ENCODE measurements at regions not wholly inside any gene's neighbourhood (a gene's known extent, or its start where the extent isn't known, plus 50 kb on each side); places are given as distances from the start of the nearest gene placed in this dataset.

DNA sequence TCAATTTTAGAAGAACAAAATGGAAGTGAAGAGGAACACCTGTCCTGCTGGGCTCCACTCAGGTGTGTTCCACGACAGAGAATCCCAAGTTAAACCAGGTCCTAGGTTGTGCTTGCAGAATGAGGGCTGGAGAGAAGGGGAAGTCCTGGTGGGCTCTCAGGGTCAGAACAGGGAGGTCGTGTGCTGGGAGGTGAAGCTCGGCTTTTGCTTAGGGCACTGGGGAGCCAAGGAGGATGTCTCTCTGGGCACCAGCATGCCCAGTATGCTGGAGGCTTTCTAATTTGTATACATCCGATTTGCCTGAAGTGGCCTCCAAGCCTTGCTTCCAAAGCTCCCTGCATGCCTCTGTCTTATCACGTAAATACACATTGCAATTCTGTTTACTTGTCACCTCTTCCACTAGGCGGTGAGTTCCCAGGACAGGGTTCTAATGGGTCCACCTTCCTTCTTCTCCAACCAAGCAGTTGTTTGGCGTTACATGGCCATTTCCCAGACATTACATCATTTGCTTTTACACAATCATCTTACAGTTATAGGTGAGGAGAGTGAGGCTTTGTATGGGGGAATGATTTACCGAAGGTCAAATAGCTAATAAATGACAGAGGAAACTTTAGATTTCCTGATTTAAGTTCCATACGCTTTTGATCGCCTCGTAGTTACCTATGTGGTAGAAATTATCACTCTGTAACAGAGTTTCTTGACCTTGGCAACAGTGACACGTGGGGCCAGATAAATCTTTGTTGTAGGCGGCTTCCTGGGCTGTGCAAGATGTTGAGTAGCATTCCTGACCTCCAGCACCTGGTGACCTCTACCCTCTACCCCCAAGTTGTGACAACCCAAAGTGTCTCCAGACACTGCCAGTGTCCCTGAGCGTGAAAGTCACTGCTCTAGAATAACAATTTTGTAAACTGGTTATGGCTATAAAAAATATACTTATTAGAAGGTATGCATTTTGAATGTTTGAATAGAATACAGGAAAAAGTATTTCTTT lies 901.5 kb downstream of the TBC1D22A start:
- Mint-ChIP-seq H3K4me1 (no peaks in the 10 kb centered on the region), H3K4me3 (no peak overlapping the region), H3K36me3 (ENCODE audit: low read depth) (no peaks in the 10 kb centered on the region), H3K9me3 (peaks cover 13% of the 10 kb centered on the region), H3K27me3 (ENCODE audit: low read depth) (peaks cover 12% of the 10 kb centered on the region), H3K27ac (ENCODE audit: unreplicated experiment) (no peak overlapping the region)
- TF ChIP-seq, protein P1, sequence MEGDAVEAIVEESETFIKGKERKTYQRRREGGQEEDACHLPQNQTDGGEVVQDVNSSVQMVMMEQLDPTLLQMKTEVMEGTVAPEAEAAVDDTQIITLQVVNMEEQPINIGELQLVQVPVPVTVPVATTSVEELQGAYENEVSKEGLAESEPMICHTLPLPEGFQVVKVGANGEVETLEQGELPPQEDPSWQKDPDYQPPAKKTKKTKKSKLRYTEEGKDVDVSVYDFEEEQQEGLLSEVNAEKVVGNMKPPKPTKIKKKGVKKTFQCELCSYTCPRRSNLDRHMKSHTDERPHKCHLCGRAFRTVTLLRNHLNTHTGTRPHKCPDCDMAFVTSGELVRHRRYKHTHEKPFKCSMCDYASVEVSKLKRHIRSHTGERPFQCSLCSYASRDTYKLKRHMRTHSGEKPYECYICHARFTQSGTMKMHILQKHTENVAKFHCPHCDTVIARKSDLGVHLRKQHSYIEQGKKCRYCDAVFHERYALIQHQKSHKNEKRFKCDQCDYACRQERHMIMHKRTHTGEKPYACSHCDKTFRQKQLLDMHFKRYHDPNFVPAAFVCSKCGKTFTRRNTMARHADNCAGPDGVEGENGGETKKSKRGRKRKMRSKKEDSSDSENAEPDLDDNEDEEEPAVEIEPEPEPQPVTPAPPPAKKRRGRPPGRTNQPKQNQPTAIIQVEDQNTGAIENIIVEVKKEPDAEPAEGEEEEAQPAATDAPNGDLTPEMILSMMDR (conservative IDR thresholded peaks at IDR 0.05): no peak
- DNase-seq (ENCODE audit: low read depth, low spot score): no peak

GRCh38 chr22:47659467-47660223 lies 897.2 kb downstream of the TBC1D22A start:
- Mint-ChIP-seq H3K36me3 (ENCODE audit: low read depth) (no peaks in the 10 kb centered on the region), H3K9me3 (peaks cover 17% of the 10 kb centered on the region), H3K4me1 (no peaks in the 10 kb centered on the region), H3K4me3 (no peak overlapping the region), H3K27me3 (ENCODE audit: low read depth) (peaks cover 12% of the 10 kb centered on the region), H3K27ac (ENCODE audit: unreplicated experiment) (no peak overlapping the region)
- TF ChIP-seq, protein P1 (conservative IDR thresholded peaks at IDR 0.05): no peak
- no peak for DNase-seq (ENCODE audit: low read depth, low spot score)

- no peak for DNase-seq (ENCODE audit: low read depth, low spot score)
- peaks cover 18% of the 10 kb centered on the region for H3K9me3 Mint-ChIP-seq
These were observed 895.7 kb downstream of the TBC1D22A start for GRCh38 chr22:47658182-47658581.

DNA sequence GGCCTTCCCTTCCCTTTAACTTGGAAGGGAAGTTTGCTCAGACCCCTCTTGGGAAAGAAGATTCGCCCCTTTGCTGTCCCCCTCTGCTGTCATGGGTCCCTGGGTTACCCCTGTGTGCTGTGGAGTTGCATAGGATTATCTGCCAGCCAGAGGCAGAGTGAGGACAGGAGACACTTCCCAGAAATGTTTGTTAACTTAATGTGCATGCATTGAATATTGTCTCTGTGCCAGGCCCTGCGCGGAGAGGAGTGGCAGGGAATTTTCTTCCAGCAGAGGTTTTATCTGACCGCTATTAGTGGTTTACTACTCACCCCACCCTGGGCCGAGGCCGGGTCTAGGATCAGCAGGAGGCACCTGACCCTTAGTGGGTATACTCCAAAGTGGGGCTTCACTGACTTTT lies 894.8 kb downstream of the TBC1D22A start:
- H3K4me1 Mint-ChIP-seq: no peaks in the 10 kb centered on the region
- no peak overlapping the region for H3K4me3 Mint-ChIP-seq
- DNase-seq (ENCODE audit: low read depth, low spot score): no peak
- peaks cover 17% of the 10 kb centered on the region for H3K27me3 Mint-ChIP-seq (ENCODE audit: low read depth)
- TF ChIP-seq, protein P1 (conservative IDR thresholded peaks at IDR 0.05): no peak
- H3K9me3 Mint-ChIP-seq: peaks cover 16% of the 10 kb centered on the region
- no peaks in the 10 kb centered on the region for H3K36me3 Mint-ChIP-seq (ENCODE audit: low read depth)
- H3K27ac Mint-ChIP-seq (ENCODE audit: unreplicated experiment): no peak overlapping the region

More at GRCh38 chr22:47658182-47658581, 895.7 kb downstream of the TBC1D22A start:
- peaks cover 12% of the 10 kb centered on the region for H3K27me3 Mint-ChIP-seq (ENCODE audit: low read depth)
- H3K36me3 Mint-ChIP-seq (ENCODE audit: low read depth): no peaks in the 10 kb centered on the region
- H3K4me3 Mint-ChIP-seq: no peak overlapping the region
- TF ChIP-seq, protein P1 (conservative IDR thresholded peaks at IDR 0.05): no peak
- H3K27ac Mint-ChIP-seq (ENCODE audit: unreplicated experiment): no peak overlapping the region
- no peaks in the 10 kb centered on the region for H3K4me1 Mint-ChIP-seq

- Mint-ChIP-seq H3K36me3 (ENCODE audit: low read depth) (no peaks in the 10 kb centered on the region), H3K4me3 (no peak overlapping the region), H3K9me3 (peaks cover 16% of the 10 kb centered on the region), H3K27ac (ENCODE audit: unreplicated experiment) (no peak overlapping the region), H3K27me3 (ENCODE audit: low read depth) (peaks cover 17% of the 10 kb centered on the region), H3K4me1 (no peaks in the 10 kb centered on the region)
- DNase-seq (ENCODE audit: low read depth, low spot score): no peak
- TF ChIP-seq, protein P1 (conservative IDR thresholded peaks at IDR 0.05): no peak
These were observed 894.4 kb downstream of the TBC1D22A start for GRCh38 chr22:47656806-47657205.

Measured in neural crest cell (in vitro differentiated cells).